HCT116 (cell line): ENCODE measurements at regions not wholly inside any gene's neighbourhood (a gene's known extent, or its start where the extent isn't known, plus 50 kb on each side); places are given as distances from the start of the nearest gene placed in this dataset.

Experiments used
- ATAC-seq: fragments of 200-7000 bp; cut with Tn5 transposase; 2 replicates; pipeline ENCODE4 v1.9.1; 2020; ENCODE audit warnings: mild to moderate bottlenecking, moderate library complexity
- BruUV-seq: library from RNA; stranded (reverse); fragments of 400-500 nt; replicated peaks from 2 replicates; lab custom pipeline; 2021; lab: Mats Ljungman, UMichigan
- CTCF ChIA-PET: fragments of 300-600 bp; sonication (Branson Sonifier 250); formaldehyde crosslinking; loops from one replicate; lab custom pipeline; 2021; ENCODE audit warnings: antibody characterized with exemption; lab: Charles Lee
- POLR2A ChIA-PET: fragments of 300-600, 350-600 bp; sonication (Branson Sonifier 250); formaldehyde crosslinking; loops from one replicate; lab custom pipeline; 2021; ENCODE audit warnings: antibody characterized with exemption; lab: Charles Lee
- RAD21 ChIA-PET, 2 experiments: fragments of 300-600 bp; sonication (Branson Sonifier 250); formaldehyde crosslinking; loops; one replicate each; lab custom pipeline; 2023; ENCODE audit warnings: low total read pairs in 2 of 2; ENCODE audit not compliant: uncharacterized antibody in 2 of 2, unreplicated experiment in 2 of 2, low non-redundant PET in 1 of 2; lab: Charles Lee
- DNase-seq: peaks from one replicate; pipeline ENCODE4 v3.0.0-alpha.2; 2010; ENCODE audit warnings: low read depth, low spot score
- H2AFZ ChIP-seq: fragments of 200-600 bp; shearing (Covaris generic), sonication (generic); 2 replicates; pipeline ENCODE4 v1.6.1; 2017; ENCODE audit warnings: low read depth, mixed run types, mixed read lengths, antibody characterized with exemption, low read length; ENCODE audit not compliant: poor library complexity, severe bottlenecking
- H3K27ac ChIP-seq: 2 replicates; pipeline ENCODE4 v1.5.1; 2012; ENCODE audit warnings: low read depth, low read length
- H3K27me3 ChIP-seq: fragments of 200-600 bp; sonication (generic); 2 replicates; pipeline ENCODE4 v1.6.1; 2016; ENCODE audit warnings: mixed run types, low read length, mixed read lengths; ENCODE audit not compliant: insufficient read depth
- H3K36me3 ChIP-seq, 2 experiments: fragments of 200-500 bp in 1 of 2; fragments of 200-600 bp in 1 of 2; sonication (Bioruptor generic) in 1 of 2; sonication (generic) in 1 of 2; 2 replicates each; pipeline versions ENCODE4 v1.5.1 to v1.6.1; 2014 to 2016; ENCODE audit warnings: low read length in 2 of 2, inconsistent platforms in 1 of 2, mixed read lengths in 1 of 2, mixed run types in 1 of 2; ENCODE audit not compliant: insufficient read depth in 2 of 2, control insufficient read depth in 1 of 2
- H3K4me1 ChIP-seq, 2 experiments: fragments of 200-600 bp in 1 of 2; sonication (generic) in 1 of 2; 2 replicates each; pipeline versions ENCODE4 v1.5.1 to v1.6.1; 2012 to 2017; ENCODE audit warnings: low read length in 2 of 2, inconsistent platforms in 1 of 2, mild to moderate bottlenecking in 1 of 2, mixed read lengths in 1 of 2, mixed run types in 1 of 2, moderate library complexity in 1 of 2; ENCODE audit not compliant: insufficient read depth in 2 of 2, control insufficient read depth in 1 of 2
- H3K4me2 ChIP-seq: fragments of 200-600 bp; sonication (generic); 2 replicates; pipeline ENCODE4 v1.6.1; 2017; ENCODE audit warnings: mixed run types, low read length, mixed read lengths
- H3K4me3 ChIP-seq, 2 experiments: fragments of 200-600 bp in 1 of 2; sonication (generic) in 1 of 2; replicated peaks in 1 of 2; 2 replicates each; pipeline ENCODE4 v1.5.1; 2011 to 2016; ENCODE audit warnings: low read length in 2 of 2, control low read depth in 1 of 2, low read depth in 1 of 2, mild to moderate bottlenecking in 1 of 2, mixed read lengths in 1 of 2, mixed run types in 1 of 2
- H3K79me2 ChIP-seq: fragments of 200-600 bp; sonication (generic); 2 replicates; pipeline ENCODE4 v1.6.1; 2017; ENCODE audit warnings: mild to moderate bottlenecking, mixed run types, low read length, moderate library complexity, mixed read lengths; ENCODE audit not compliant: insufficient read depth
- H3K9ac ChIP-seq: fragments of 200-600 bp; sonication (generic); 2 replicates; pipeline ENCODE4 v1.6.1; 2016; ENCODE audit warnings: low read length, mixed read lengths
- H3K9me2 ChIP-seq: fragments of 200-600 bp; sonication (generic), shearing (Covaris generic); 2 replicates; pipeline ENCODE4 v1.6.1; 2017; ENCODE audit warnings: mixed run types, mild to moderate bottlenecking, moderate library complexity; ENCODE audit not compliant: insufficient read depth
- H3K9me3 ChIP-seq, 2 experiments: fragments of 200-500 bp in 1 of 2; fragments of 200-600 bp in 1 of 2; sonication (Bioruptor generic) in 1 of 2; sonication (generic) in 1 of 2; 2 replicates each; pipeline ENCODE4 v1.6.1; 2014 to 2017; ENCODE audit warnings: low read length in 2 of 2, mixed read lengths in 2 of 2, inconsistent platforms in 1 of 2, low read depth in 1 of 2, mild to moderate bottlenecking in 1 of 2, mixed run types in 1 of 2, moderate library complexity in 1 of 2; ENCODE audit not compliant: control insufficient read depth in 1 of 2, insufficient read depth in 1 of 2
- H4K20me1 ChIP-seq: fragments of 200-600 bp; sonication (generic), shearing (Covaris generic); 2 replicates; pipeline ENCODE4 v1.6.1; 2017; ENCODE audit warnings: mixed run types, mild to moderate bottlenecking, moderate library complexity; ENCODE audit not compliant: insufficient read depth
- CEBPB ChIP-seq: IDR thresholded peaks from 2 replicates; pipeline ENCODE4 v1.6.1; 2012; ENCODE audit warnings: low read depth
- EGR1 ChIP-seq: IDR thresholded peaks from 2 replicates; pipeline ENCODE4 v1.6.1; 2012; ENCODE audit warnings: low read depth
- POLR2AphosphoS5 ChIP-seq: IDR thresholded peaks from 2 replicates; pipeline ENCODE4 v1.6.1; 2011; ENCODE audit warnings: mild to moderate bottlenecking, low read depth, low read length, moderate library complexity
- RAD21 ChIP-seq: IDR thresholded peaks from 2 replicates; pipeline ENCODE4 v1.6.1; 2012; ENCODE audit warnings: low read depth, mild to moderate bottlenecking
- REST ChIP-seq: IDR thresholded peaks from 2 replicates; pipeline ENCODE4 v1.6.1; 2012; ENCODE audit warnings: low read depth
- SP1 ChIP-seq: IDR thresholded peaks from 2 replicates; pipeline ENCODE4 v1.6.1; 2012; ENCODE audit warnings: low read depth
- ZNF274 ChIP-seq: fragments of 200-500 bp; sonication (Bioruptor generic); IDR thresholded peaks from 2 replicates; pipeline ENCODE4 v1.6.1; 2014; ENCODE audit warnings: mild to moderate bottlenecking, low read depth, low read length, inconsistent platforms
- intact Hi-C: fragments of 100-400 bp; cut with micrococcal nuclease; formaldehyde crosslinking; loops from 2 replicates; pipeline ENCODE4 v1.10.0; 2022
- TF ChIP-seq, protein P1 (sequence below), 3 experiments: fragments of 200-600 bp in 1 of 3; sonication (generic) in 1 of 3; IDR thresholded peaks in 2 of 3; conservative IDR thresholded peaks in 1 of 3; 2 replicates each; pipeline ENCODE4 v1.5.1; 2012 to 2017; ENCODE audit warnings: low read depth in 2 of 3, low read length in 2 of 3, antibody characterized with exemption in 1 of 3, borderline replicate concordance in 1 of 3, control low read depth in 1 of 3, mild to moderate bottlenecking in 1 of 3, mixed read lengths in 1 of 3, mixed run types in 1 of 3, moderate library complexity in 1 of 3; ENCODE audit not compliant: insufficient read depth in 1 of 3

DNA sequence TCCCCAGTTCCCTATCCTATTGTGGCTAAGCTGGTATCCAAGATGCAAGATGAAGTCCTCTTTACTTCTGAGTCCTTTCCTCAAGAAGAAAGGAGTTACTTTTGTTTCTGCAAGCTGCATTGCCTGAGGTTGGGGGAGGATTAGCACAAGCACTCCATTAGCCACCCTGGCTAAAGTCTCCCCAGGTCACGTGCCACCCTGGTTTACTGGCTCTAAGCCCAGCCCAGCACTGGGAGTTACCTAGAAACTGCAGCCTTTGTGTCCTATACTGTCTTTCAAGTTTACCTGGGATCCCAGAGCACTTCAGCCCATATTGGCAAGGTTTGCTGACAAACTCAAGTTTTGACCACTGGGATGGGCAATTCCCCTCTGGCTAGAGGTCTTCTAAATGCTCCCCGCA is 78.4 kb upstream of the DBX1 start (continued):
- TF ChIP-seq, protein P1, sequence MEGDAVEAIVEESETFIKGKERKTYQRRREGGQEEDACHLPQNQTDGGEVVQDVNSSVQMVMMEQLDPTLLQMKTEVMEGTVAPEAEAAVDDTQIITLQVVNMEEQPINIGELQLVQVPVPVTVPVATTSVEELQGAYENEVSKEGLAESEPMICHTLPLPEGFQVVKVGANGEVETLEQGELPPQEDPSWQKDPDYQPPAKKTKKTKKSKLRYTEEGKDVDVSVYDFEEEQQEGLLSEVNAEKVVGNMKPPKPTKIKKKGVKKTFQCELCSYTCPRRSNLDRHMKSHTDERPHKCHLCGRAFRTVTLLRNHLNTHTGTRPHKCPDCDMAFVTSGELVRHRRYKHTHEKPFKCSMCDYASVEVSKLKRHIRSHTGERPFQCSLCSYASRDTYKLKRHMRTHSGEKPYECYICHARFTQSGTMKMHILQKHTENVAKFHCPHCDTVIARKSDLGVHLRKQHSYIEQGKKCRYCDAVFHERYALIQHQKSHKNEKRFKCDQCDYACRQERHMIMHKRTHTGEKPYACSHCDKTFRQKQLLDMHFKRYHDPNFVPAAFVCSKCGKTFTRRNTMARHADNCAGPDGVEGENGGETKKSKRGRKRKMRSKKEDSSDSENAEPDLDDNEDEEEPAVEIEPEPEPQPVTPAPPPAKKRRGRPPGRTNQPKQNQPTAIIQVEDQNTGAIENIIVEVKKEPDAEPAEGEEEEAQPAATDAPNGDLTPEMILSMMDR (IDR thresholded peaks at IDR 0.05 in 2 of 3, conservative IDR thresholded peaks at IDR 0.05 in 1 of 3; ENCODE audit: borderline replicate concordance in 1 of 3, insufficient read depth in 1 of 3, low read depth in 2 of 3, low read length in 2 of 3), result no peak
- TF ChIP-seq REST, result no peak

DNA sequence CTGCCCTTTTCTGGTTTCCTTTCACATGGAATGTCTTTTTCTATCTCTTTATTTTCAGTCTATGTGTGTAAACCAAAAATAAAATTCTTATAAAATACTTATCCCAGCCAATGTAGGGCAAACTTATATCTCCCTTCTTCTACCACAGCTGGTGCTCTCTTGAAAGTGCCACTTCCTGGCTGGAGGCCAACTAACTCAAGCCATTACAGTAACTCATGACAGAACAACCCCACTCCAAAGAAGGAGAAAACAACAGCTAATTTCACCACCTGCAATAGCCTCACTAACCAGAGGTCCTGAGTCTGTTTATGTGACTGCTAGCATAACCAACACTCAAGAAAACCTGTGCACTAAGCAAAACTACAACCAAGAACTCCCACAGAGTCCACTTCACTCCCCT is 74.9 kb upstream of the DBX1 start:
- DNase-seq, result no peak
- no peaks in the 10 kb centered on the region for H4K20me1 ChIP-seq
- no peak overlapping the region for H2AFZ ChIP-seq
- ChIA-PET CTCF (no interaction called here), RAD21 (no interaction called here), POLR2A (no interaction called here)
- no peaks in the 10 kb centered on the region for H3K36me3 ChIP-seq
- H3K9me2 ChIP-seq, result no peaks in the 10 kb centered on the region
- intact Hi-C loops, result no loop called here
- H3K27ac ChIP-seq, result no peak overlapping the region
- no peak for TF ChIP-seq ZNF274
- no peak for TF ChIP-seq EGR1
- TF ChIP-seq POLR2AphosphoS5, result no peak
- TF ChIP-seq SP1, result no peak
- no peak for TF ChIP-seq RAD21
- TF ChIP-seq CEBPB, result no peak
- BruUV-seq, result no TSS peak
- no peak overlapping the region for H3K4me3 ChIP-seq
- no peaks in the 10 kb centered on the region; a peak in 1 of 4 replicates for H3K9me3 ChIP-seq
- no peaks in the 10 kb centered on the region for H3K4me1 ChIP-seq
- no peaks in the 10 kb centered on the region for H3K79me2 ChIP-seq
- no peak overlapping the region for H3K4me2 ChIP-seq
- no peak overlapping the region for H3K9ac ChIP-seq
- no peak for ATAC-seq
- no peaks in the 10 kb centered on the region for H3K27me3 ChIP-seq
